GM21619 (cell line): ENCODE measurements at regions not wholly inside any gene's neighbourhood (a gene's known extent, or its start where the extent isn't known, plus 50 kb on each side); places are given as distances from the start of the nearest gene placed in this dataset.
A peak's percentile ranks its signal among the peaks of the same experiment; 100 is the strongest.
"Not testable (repeated sequence)": the region's sequence is repeated elsewhere in the genome, so short reads cannot be mapped to it uniquely, and the experiment has no call there.

Experiments used
- ATAC-seq: cut with Tn5 transposase; IDR thresholded peaks from one replicate; pipeline ENCODE4 v1.9.1; 2021; ENCODE audit not compliant: unreplicated experiment

DNA sequence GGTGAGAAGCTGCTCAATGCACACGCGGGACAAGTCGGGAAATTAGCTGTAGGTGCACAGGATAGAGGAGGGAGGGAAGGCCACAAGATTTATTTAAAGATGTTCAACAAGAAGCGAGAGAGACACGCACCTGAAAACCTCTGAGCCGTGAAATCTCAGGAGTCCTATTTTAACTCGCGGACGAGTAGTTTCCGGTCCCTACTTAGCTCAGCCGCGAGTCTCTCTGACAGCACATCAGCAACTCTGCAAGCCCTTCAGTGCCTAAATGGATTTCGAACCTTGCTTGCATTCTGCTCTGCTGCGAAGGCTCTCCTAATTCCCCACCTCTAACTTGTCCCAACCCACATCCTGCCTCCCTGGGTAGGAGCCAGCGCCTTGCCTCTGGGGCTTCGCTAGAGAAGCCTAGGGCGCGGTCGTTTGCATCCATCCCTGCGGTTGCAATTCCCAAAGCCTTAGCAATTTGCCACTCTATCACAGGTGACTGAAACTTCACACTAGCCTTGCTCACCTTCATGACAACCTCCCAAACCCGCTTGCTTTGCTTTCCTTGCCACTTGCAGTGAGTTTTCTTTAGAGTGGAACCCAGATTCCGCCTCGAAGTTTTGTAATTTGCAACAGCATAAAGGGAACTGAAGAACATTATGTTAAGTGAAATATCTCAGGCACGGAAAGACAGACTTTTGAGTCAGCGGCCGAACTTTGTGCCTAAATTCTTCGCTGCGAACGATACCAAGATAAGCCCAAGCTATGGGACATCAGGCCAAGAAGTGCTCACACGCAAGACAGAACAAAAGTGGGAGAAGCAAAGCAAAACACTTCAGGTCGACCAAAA lies 202.8 kb downstream of the KDM5D start:
- ATAC-seq = peak; percentile 96

- not testable (repeated sequence) for ATAC-seq
These were observed 208.8 kb downstream of the KDM5D start for GRCh38 chrY:19535697-19536096.

DNA sequence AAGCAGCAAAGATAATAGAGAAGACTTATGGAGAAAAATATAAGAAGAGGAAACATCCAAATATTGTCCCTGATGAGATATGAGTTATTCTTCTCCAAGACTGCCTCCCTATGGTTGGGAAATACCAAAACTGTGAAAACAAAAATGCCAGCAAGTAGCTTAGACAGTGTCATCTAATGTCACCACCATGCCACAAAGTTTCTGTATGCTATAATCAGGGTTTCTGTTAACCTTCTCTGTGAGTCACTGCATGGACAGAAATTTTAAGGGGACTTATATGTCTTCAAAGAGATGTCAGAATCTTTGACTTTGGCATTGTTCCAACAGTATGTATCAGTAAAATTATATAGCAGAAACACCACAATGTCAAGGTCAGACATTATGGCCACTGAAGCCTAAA lies 222.6 kb downstream of the KDM5D start:
- no peak for ATAC-seq

- ATAC-seq = no peak
These were observed 241.5 kb downstream of the KDM5D start for GRCh38 chrY:19503092-19503449.

- no peak for ATAC-seq
These were observed 242.1 kb downstream of the KDM5D start for GRCh38 chrY:19502169-19503091.

- no peak for ATAC-seq
These were observed 246.0 kb downstream of the KDM5D start for GRCh38 chrY:19498556-19498955.

DNA sequence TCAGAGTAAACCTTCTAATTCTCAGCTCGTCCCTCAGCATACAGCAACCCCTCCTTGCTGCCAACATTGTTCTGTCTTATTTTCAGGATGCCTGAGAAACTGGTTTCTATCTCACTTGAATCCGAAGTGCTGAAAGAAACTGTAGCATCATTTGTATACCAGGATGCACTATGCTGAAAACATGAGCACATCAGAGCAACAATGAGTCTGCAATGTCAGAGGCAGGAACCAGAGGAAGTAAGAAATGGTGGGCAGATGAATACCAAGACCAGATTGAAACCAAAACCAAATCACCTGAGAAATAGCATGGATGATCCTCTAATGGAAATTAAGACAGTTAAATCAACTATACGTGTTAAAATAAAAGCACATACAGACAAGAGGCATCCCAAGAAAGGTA lies 257.0 kb downstream of the KDM5D start:
- ATAC-seq = no peak

DNA sequence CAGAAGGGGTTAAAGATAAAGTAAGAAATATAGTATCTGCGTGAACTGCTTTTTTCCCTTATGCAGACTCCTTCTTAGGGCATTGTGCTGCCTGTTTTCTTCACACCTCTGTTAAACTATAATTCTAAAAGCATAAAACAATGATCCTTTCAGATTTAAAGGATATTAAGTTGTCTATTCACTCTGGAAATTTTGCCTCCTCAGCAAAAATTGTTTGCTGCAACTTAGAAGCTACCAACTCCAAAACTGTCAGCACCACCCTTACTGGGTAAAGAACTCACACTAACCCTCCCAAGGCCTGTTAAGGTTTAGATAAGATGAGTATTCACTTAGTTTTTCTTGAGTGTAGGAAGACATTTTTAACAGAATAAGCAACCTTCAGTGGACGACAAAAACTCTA lies 259.5 kb downstream of the KDM5D start:
- ATAC-seq = no peak

DNA sequence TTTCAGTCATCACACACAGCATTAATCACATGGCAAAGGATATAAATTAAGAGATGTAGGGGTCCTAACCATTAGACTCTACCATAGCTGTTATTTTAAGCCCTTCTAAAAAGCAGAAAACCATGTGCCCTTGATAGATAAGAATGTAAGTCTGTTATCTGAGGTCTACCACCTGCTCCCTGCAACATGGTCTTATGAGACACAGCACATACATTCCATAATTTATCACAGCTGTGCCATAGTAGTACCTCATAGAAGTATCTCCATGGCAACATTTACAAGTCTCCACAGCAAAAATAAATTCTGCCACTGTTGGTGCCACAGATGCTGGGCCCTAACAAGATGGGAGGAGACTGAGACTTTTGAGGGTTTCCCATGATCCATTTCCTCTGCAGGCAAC lies 265.4 kb downstream of the KDM5D start:
- no peak for ATAC-seq

DNA sequence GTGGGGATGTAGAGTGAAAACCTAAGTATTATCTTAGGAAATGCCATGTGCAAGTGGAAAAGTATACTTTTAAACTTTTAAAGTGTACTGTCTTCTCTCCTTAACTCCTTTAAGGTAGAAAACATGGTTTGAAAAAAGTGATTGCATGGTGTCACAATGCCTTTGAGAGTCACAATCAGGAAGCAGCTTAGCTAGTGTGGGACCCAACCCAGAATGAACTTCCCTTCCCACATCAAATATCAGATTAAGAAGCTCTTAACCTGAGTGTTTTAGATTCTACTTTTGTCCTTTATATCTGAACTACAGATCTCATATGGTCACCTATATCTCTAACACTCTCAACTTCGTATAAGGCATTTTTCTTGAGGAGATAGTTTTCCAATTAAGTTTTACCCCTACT lies 266.6 kb downstream of the KDM5D start:
- ATAC-seq = no peak

GRCh38 chrY:19465809-19466208 lies 278.7 kb downstream of the KDM5D start:
- ATAC-seq = no peak

DNA sequence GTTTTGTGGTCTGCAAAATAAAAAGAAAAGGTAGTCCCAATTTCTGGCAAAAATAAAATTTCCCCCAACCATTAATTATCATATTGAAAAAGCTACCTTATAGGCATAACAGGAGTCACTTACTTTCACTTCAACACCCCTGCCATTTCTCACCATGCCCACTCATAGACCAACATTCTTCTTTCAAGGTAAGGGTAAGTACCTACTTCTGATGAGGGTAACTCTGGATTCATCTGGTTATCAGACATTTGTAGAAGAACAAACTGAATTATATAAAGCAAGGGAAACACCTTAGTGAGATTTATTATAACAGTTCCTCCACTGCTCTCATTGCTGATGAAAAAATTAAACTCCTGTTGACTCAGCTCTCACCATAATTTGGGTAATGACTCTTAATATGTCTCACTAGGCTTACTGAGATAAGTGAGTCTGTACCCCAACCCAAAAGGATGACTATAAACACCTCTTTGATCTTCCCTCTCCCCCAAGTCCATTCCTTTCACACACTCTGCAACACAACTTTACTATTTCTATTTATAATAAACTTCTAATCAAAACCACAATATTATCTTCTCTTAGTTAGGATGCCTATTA lies 287.6 kb downstream of the KDM5D start:
- ATAC-seq = no peak

- no peak for ATAC-seq
These were observed 311.5 kb downstream of the KDM5D start for GRCh38 chrY:19433059-19433458.

DNA sequence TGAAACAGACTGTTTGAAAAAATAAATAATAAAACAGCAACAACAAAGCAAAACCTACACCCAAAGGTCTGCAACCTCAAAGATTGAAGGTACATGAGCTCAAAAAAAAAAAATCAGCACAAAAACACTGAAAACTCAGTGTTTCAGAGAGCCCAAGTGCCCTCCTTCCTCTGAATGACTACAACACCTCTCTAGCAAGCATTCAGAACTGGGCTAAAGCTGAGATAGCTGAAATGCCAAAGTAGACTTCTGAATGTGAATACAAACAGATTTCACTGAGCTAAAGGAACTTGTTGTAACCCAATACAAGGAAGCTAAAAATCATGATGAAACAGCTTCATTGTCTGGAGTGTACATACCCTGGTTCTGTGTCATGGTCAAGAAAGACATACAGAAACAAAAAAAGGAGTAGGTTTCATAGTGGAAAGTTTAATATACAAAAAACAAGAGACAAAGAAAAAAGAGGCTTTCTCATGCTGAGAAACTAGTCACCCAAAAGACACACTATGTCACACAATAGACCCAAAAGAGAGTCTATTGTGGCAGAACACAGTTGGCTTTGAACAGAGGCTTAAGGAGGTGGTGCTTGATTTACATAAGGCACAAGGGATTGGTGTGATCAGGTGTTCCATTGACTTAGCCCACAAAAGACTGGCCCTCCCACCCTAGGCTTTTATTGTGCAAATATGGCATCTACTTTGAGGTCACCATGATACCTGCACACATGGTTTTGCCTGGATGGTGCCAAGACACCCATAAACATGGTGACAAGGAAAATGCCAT lies 316.6 kb downstream of the KDM5D start:
- no peak for ATAC-seq

GRCh38 chrY:19427191-19427590 lies 317.3 kb downstream of the KDM5D start:
- not testable (repeated sequence) for ATAC-seq

DNA sequence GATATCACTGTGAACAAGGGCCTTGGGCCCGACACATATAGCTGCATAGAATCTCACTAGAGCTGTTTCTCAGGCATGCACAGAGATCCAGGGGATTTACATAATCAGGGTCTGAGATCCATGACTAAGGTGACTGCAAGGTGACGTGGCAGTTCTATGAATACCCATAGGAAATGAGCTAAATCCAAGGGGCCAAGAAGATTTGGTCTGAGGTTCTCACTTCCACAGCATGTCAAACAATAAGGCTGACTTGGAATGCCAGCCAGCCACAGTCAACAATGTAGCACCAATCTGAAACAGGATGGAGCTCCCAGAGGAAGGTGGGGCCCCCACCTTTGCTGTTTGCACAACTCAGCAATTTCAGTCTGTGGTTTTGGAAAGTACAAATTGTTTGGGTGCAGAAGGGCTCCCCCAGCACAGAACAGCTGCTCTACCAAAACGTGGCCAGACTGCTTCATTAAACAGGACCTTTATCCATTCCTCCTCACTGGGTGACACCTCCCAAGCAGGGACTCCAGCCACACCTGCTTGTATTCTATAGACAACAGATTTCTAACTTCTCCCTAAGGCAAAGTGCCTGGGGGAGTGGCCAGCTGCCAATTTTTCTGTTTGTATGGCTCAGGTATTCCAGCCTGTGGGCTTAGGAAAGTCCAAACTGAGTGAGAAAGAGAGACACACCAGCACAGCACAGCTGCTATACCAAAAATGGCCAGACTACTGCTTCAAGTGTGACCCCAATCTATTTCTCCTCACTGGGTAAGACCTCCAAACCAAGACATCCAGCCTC lies 333.4 kb downstream of the KDM5D start:
- no peak for ATAC-seq

GRCh38 chrY:19406246-19406645 lies 338.3 kb downstream of the KDM5D start:
- no peak for ATAC-seq

GRCh38 chrY:19405598-19405997 lies 338.9 kb downstream of the KDM5D start:
- no peak for ATAC-seq

- ATAC-seq = no peak
These were observed 351.6 kb downstream of the KDM5D start for GRCh38 chrY:19392876-19393275.

GRCh38 chrY:19391922-19392321 lies 352.6 kb downstream of the KDM5D start:
- no peak for ATAC-seq
